Fibroblast of the aortic adventitia (primary cell): ENCODE measurements at regions not wholly inside any gene's neighbourhood (a gene's known extent, or its start where the extent isn't known, plus 50 kb on each side); places are given as distances from the start of the nearest gene placed in this dataset.
"Not testable (repeated sequence)": the region's sequence is repeated elsewhere in the genome, so short reads cannot be mapped to it uniquely, and the experiment has no call there.

Source experiments
- DNase-seq: peaks from one replicate; pipeline ENCODE4 v3.0.0-alpha.2; 2010; ENCODE audit warnings: low read depth
- H3K4me3 ChIP-seq: 2 replicates; pipeline ENCODE4 v1.5.1; 2011; ENCODE audit warnings: low read depth, mild to moderate bottlenecking, control low read depth, low read length, moderate library complexity
- TF ChIP-seq, protein P1 (sequence below): IDR thresholded peaks from 2 replicates; pipeline ENCODE4 v1.5.1; 2011; ENCODE audit warnings: mild to moderate bottlenecking, low read length, control low read depth, inconsistent platforms; ENCODE audit not compliant: insufficient read depth

DNA sequence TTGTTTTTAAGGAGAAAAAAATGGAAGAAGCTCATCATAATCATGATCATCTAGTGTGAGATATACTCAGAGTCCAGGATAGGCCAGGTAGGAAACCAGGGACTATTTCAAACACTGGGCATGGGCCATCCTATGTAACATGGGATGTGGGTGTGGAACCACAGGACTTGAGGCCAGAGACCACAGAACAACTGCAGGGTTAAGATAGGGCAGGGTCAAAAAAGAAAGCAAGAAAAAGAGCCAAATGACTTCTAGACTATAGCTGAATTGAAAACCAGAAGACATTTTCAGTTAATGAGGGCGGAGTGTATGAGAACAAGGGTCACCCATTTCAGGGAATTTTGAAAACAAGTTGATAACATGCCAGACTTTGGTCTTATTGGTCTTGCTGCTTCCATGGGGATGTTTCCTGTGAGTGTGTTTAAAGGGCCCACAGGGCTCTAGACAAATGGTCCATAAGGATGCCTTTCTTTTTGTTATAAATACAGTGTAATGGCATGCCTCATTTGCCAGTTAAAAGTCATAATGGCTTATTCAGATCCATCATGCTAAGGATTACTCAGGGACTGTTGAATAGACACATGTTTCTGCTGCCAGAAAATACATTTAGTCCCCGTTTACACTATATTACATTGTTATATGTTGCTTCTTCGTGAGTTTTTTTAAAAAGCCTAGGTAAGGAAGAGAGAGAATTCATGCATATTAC lies 182.0 kb upstream of the C21orf91 start:
- no peak overlapping the region for H3K4me3 ChIP-seq
- no peak for DNase-seq
- TF ChIP-seq, protein P1, sequence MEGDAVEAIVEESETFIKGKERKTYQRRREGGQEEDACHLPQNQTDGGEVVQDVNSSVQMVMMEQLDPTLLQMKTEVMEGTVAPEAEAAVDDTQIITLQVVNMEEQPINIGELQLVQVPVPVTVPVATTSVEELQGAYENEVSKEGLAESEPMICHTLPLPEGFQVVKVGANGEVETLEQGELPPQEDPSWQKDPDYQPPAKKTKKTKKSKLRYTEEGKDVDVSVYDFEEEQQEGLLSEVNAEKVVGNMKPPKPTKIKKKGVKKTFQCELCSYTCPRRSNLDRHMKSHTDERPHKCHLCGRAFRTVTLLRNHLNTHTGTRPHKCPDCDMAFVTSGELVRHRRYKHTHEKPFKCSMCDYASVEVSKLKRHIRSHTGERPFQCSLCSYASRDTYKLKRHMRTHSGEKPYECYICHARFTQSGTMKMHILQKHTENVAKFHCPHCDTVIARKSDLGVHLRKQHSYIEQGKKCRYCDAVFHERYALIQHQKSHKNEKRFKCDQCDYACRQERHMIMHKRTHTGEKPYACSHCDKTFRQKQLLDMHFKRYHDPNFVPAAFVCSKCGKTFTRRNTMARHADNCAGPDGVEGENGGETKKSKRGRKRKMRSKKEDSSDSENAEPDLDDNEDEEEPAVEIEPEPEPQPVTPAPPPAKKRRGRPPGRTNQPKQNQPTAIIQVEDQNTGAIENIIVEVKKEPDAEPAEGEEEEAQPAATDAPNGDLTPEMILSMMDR: no peak

- not testable (repeated sequence) for H3K4me3 ChIP-seq, DNase-seq
Observed at GRCh38 chr21:17998599-17998998, 179.4 kb upstream of the C21orf91 start.

- H3K4me3 ChIP-seq: no peak overlapping the region
- no peak for DNase-seq
Observed at GRCh38 chr21:17989780-17990179, 170.6 kb upstream of the C21orf91 start.

DNA sequence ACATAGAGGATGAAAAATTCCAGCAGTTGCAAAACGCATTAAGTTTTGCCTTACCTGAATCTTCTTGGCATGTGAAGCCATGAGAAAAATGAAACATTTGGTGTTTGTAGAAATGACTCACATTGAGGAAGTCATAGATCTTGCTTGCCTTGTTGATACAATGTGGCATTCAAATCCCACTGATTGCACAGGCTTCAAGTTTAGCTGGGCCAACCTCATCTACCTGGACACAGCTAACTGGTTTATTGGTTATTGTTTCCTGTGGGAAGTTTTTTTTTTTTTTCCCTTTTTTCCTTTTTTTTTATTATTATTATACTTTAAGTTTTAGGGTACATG lies 168.9 kb upstream of the C21orf91 start:
- no peak overlapping the region for H3K4me3 ChIP-seq
- TF ChIP-seq, protein P1: no peak
- no peak for DNase-seq

More at GRCh38 chr21:17989780-17990179, 170.6 kb upstream of the C21orf91 start:
- TF ChIP-seq, protein P1: no peak

DNA sequence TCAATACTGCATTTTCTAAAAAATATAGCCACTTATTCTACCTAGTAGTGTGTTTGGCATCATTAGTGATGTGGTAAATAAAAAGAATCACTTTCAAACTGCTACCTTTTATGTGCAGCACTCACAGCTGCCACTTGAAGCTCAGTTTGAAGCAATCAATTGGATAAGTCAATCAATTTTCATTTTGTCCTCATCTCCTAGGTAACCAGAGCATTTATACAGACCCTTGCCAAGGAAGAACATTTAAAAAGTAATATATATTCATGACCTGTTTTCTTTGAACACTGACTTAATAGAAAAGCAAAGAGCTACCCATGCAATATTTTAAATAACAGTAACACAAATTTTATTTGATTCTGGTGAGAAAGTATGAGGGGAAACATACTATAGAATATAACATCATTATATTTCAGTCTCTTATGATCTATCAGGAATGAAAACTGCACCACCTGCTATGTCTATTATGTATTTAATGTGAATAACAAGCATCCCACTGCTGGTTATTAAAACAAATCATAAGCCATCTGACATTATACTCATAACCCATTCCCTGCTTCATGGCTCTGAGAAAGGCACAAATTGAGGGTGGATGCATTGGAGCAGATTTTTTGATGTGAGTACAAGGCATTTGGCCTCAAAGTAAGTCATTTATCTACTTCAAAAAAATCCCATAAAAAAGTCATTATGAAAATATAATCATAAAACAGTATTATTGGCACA lies 168.4 kb upstream of the C21orf91 start:
- TF ChIP-seq, protein P1: no peak
- DNase-seq: no peak
- no peak overlapping the region for H3K4me3 ChIP-seq

DNA sequence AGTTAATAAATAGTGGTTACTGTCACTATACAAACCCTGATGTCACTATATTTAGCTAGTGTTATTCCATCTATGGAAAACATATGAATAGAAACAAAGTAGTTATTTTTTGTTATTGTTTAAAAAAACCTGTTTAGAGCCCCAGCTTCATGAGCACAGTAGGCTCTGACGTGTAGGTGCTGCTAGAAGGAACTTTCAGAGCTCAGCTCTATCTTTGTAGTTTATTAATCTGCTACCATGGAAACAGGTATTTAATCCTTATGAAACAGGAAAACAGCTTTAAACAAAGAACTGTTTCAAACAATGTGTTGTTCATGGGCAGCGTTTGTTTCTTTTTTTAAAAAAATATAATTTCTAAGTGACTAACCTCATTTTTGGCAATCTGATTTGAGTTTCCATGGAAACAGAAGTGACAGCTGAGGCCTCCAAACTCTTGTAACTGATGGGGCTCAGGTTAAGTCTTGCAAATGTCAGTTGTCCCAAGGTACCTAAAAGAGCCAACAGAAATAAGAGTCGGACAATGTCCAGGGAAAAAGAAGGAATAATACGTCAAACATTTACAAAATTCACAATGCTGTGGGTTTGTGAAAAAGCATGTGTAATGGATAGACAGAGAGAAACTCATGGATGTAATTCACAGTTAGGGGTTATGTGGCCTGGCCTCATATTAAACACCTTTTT lies 162.0 kb upstream of the C21orf91 start:
- no peak for DNase-seq
- no peak overlapping the region for H3K4me3 ChIP-seq
- TF ChIP-seq, protein P1: no peak

GRCh38 chr21:17979763-17980162 lies 160.6 kb upstream of the C21orf91 start:
- TF ChIP-seq, protein P1: no peak
- no peak for DNase-seq
- H3K4me3 ChIP-seq: no peak overlapping the region
